ENCODE measurements at regions not wholly inside any gene's neighbourhood (a gene's known extent, or its start where the extent isn't known, plus 50 kb on each side); places are given as distances from the start of the nearest gene placed in this dataset.

DNA sequence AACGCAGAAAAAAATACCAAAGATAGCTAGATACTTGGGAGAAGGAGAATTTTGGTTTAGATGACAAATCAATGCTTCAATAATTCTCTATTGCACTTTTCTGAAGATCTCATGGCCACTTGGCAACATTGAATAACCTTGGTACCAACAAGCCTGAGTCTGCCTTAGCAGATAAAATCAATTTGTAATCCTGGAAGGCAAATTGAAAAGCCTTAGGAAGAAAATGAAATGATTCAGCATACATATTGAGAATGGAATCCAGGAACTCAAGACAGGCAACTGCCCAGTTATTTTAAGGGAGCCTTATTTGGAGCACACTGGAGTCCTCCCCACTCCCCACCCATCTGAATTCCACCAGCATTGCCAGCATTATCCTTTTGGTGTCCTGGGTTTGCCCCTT, 109.3 kb upstream of the SOX9 start:
- DNase-seq (ENCODE audit: insufficient read length, low spot score) (no peak), FAIRE-seq (no peak)
- no peak for TF ChIP-seq POLR2A (IDR thresholded peaks at IDR 0.05; ENCODE audit: low read depth, low read length)
- TF ChIP-seq POU2F2 (IDR thresholded peaks at IDR 0.05; ENCODE audit: low read depth, low read length), result no peak

DNA sequence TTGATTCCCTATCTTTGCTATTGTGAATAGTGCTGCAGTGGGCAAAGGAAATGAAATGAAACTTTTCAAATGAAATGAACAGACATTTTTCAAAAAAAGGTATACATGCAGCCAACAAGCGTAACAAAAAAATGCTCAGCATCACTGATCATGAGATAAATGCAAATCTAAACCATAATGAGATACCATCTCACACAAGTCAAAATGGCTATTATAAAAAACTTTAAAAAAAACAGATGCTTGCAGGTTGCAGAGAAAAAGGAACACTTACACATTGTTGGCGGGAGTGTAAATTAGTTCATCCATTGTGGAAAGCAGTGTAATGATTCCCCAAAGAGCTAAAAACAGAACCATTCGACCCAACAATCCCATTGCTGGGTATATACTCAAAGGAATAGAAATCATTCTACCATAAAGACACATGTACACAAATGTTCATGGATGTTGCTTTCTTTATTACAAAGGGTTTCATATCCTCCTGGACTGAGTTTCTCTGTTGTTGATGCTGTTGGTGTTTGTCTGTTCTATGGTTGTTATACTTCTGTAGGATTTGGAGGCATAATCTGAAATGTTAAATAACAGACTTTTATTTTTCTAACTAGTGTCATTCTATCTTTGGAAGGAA, 99.3 kb upstream of the SOX9 start:
- DNase-seq (ENCODE audit: insufficient read length, low spot score) (no peak), FAIRE-seq (peak; percentile 59)
- TF ChIP-seq SPI1 (IDR thresholded peaks at IDR 0.05; ENCODE audit: low read depth, low read length) (peak; percentile 78), POU2F2 (IDR thresholded peaks at IDR 0.05; ENCODE audit: low read depth, low read length) (no peak)

DNA sequence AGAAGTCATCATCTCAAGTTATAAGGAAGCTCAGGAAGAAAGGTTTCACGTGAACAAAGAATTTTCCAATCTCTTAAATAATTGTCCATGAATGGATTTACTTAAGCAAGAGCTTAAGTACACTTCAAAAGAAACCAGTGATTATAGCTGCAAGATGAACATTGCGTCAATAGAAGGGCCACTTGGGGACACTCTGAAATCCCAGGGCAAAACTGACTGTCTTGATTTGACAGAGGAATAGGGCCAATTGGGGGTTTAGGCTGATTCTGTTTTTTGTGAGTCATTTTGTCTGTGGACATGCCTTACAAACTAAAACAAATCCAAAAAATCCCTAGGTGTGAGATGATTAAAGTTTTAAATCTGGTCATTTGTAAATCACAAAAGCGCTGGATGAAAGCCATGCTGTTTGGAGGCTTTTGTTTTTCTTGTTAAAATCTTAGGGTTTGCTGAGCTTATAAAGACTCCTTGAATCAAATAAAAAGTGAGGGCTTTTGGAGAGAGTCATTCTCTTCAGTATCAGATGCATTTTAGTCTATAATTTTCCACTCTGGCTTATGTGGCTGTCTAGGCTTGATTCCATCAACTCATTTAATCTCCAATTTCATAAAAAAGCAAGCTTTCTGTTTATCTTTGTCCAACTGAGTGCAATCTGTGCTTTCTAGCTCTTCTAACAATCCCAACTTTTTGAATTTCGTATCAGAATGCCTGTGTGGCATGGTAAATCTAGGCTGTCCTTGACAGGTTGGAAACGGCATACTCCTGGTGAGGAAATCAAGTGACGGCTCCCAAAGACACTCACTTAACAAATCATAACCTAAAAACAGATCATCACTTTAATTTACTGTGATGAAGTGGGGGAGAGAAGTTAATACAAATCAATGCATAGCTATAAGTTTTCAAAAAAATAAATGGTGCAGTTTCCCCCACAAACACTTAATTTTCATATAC, 98.2 kb upstream of the SOX9 start:
- TF ChIP-seq POLR2AphosphoS5 (IDR thresholded peaks at IDR 0.05; ENCODE audit: low read depth, low read length) (no peak), POLR2A (IDR thresholded peaks at IDR 0.05; ENCODE audit: low read depth, low read length) (no peak), TAF1 (IDR thresholded peaks at IDR 0.05; ENCODE audit: low read depth, low read length) (no peak), POU2F2 (IDR thresholded peaks at IDR 0.05; ENCODE audit: low read depth, low read length) (no peak)
- no peak for FAIRE-seq
- DNase-seq (ENCODE audit: insufficient read length, low spot score), result no peak

DNA sequence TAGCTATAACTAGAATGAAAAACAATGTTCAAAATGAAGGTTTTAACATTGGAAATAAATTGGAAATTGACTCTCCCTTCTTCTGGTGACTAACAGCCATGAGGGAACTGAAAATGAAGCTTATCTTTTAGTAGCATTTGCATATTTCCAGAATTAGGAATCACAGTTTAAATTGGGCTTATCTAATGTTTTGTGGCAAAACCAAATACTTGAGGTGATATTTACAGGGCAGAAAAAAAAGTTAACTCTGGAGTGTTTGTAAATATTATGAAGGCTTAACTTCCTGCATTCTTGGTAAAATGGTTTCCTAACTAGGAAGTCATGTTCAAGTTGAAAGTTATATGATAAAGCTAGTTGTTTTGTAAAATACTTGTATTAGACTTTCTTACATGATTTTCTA, 96.4 kb upstream of the SOX9 start:
- no peak for TF ChIP-seq POU2F2 (IDR thresholded peaks at IDR 0.05; ENCODE audit: low read depth, low read length)
- peak; percentile 31; the same call in 1 of the 2 replicates for TF ChIP-seq SPI1 (IDR thresholded peaks at IDR 0.05; ENCODE audit: low read depth, low read length)
- FAIRE-seq (peak; percentile 23), DNase-seq (ENCODE audit: insufficient read length, low spot score) (no peak)

DNA sequence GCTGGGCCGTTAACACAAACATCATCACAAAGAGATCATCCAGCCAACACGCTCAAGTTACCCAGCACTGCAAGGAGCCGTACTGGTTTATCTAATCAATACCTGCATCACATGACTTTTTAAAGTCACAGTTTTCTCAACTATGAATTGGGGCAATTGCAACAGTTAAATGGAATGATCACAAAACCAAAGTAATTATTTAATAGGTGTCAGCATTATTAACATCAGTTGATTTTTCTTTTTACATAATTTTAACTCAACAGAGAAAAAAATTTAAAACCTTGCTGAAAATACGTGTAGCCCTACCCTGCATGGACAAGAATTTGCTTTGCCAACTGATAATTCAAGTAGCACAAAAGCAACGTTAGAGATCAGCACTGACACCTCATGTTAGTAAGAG, 95.7 kb upstream of the SOX9 start:
- no peak for TF ChIP-seq POLR2AphosphoS5 (IDR thresholded peaks at IDR 0.05; ENCODE audit: low read depth, low read length)
- TF ChIP-seq PAX5 (IDR thresholded peaks at IDR 0.05; ENCODE audit: insufficient read depth, low read length, severe bottlenecking), result no peak
- TF ChIP-seq POLR2A (IDR thresholded peaks at IDR 0.05; ENCODE audit: low read depth, low read length), result no peak
- TF ChIP-seq SPI1 (IDR thresholded peaks at IDR 0.05; ENCODE audit: low read depth, low read length), result no peak
- no peak for TF ChIP-seq TAF1 (IDR thresholded peaks at IDR 0.05; ENCODE audit: low read depth, low read length)
- no peak for TF ChIP-seq POU2F2 (IDR thresholded peaks at IDR 0.05; ENCODE audit: low read depth, low read length)
- FAIRE-seq (no peak), DNase-seq (ENCODE audit: insufficient read length, low spot score) (no peak)

DNA sequence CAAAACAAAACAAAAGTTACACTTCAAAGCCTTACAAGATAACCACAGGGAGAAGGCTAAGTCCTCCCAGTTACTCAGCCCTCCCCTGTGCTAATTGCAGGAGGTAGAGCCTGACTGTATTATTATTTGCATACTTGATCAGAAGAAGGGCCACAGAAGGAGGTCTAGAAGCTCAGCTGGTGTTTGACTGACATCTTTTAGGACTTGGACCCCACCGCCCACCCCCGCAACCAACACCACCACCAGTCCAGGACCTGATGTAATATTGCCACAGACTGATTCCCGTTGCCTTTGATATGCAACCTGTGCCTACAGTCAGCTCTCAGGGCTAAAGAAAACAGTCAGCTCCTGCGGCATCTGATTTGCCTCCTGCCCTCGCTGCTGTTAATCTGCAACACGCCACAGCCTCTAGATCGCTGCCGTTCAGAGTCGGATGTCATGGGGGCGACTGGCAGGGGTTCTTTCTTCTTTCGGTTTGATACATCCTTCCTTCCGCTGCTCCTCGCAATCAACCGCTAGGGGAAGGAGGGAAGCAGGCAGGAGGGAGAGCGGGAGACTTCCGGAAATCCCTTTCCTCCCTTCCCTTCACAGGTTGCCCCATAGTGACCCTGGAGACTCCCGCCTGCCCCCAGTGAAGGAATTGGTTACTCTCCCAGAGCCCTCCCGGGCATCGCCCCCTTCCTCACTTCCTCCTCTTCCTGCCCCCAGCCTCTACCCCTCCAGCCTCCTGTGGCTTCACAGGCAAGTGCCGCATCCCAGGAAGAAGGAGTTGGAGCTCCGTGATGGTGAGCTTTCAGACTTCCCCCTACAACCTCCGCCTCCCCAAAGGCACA, 90.5 kb upstream of the SOX9 start:
- FAIRE-seq, result peak; percentile 90
- DNase-seq (ENCODE audit: insufficient read length, low spot score), result peak; percentile 21
- TF ChIP-seq POLR2AphosphoS5 (IDR thresholded peaks at IDR 0.05; ENCODE audit: low read depth, low read length) (peak; percentile 84), SPI1 (IDR thresholded peaks at IDR 0.05; ENCODE audit: low read depth, low read length) (peak; percentile 39; the same call in 1 of the 2 replicates), TAF1 (IDR thresholded peaks at IDR 0.05; ENCODE audit: low read depth, low read length) (peak; percentile 77), POLR2A (IDR thresholded peaks at IDR 0.05; ENCODE audit: low read depth, low read length) (peak; percentile 68), POU2F2 (IDR thresholded peaks at IDR 0.05; ENCODE audit: low read depth, low read length) (peak; percentile 83), PAX5 (IDR thresholded peaks at IDR 0.05; ENCODE audit: insufficient read depth, low read length, severe bottlenecking) (no peak)

DNA sequence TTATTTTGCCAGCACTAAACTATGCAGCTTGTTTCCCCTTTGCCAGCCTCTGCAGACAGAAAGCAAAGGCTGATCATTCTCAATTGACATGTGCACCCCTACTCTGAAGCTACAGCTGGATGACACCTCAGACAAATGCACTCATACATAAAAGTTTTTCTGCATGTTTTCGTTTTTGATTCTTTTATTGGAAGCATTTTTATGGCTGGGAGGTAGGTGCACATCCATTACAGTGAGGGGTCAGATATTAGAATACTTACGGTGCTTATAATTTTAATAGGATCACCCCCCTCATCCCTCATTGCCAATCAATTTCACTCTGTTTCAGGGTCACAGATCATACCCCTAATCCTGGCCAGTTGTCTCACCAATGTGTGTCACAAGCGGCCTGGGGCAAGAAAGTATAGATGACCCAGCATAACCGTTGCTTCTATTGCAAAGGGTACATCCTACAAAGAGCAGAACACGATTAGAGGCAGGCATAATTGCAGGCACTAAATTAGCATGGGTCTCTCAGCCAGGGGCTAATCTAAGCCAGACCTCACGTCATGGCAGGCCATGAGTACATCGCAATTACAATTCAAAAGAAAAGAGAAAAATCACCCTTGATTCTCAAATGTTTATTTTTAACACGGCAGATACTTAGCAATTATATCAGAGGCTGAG, 89.5 kb upstream of the SOX9 start:
- TF ChIP-seq POLR2A (IDR thresholded peaks at IDR 0.05; ENCODE audit: low read depth, low read length) (no peak), TAF1 (IDR thresholded peaks at IDR 0.05; ENCODE audit: low read depth, low read length) (no peak), POU2F2 (IDR thresholded peaks at IDR 0.05; ENCODE audit: low read depth, low read length) (no peak), PAX5 (IDR thresholded peaks at IDR 0.05; ENCODE audit: insufficient read depth, low read length, severe bottlenecking) (no peak), POLR2AphosphoS5 (IDR thresholded peaks at IDR 0.05; ENCODE audit: low read depth, low read length) (no peak), SPI1 (IDR thresholded peaks at IDR 0.05; ENCODE audit: low read depth, low read length) (no peak)
- DNase-seq (ENCODE audit: insufficient read length, low spot score), result no peak
- peak; percentile 50 for FAIRE-seq

DNA sequence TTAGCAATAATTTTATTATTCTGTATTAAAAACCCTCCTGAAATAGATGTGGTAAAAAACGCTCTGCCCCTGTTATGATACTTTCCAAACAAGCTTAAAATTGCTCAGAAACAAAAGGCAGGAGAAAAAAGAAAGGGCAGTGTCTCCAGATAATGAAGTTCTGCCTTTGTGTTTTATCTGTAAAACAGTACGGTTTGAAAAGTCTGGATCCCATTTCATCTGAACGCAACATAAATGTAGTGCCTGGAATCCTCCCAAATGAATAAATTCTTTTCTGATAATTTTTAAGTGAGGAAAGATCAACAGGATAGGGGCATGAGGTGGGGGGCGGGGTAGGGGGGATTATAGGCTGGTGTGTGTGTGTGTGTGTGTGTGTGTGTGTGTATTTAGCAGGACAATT, 87.5 kb upstream of the SOX9 start:
- no peak for FAIRE-seq
- no peak for DNase-seq (ENCODE audit: insufficient read length, low spot score)
- TF ChIP-seq POLR2AphosphoS5 (IDR thresholded peaks at IDR 0.05; ENCODE audit: low read depth, low read length), result no peak
- no peak for TF ChIP-seq TAF1 (IDR thresholded peaks at IDR 0.05; ENCODE audit: low read depth, low read length)
- no peak for TF ChIP-seq SPI1 (IDR thresholded peaks at IDR 0.05; ENCODE audit: low read depth, low read length)
- TF ChIP-seq POLR2A (IDR thresholded peaks at IDR 0.05; ENCODE audit: low read depth, low read length), result no peak
- TF ChIP-seq PAX5 (IDR thresholded peaks at IDR 0.05; ENCODE audit: insufficient read depth, low read length, severe bottlenecking), result no peak
- TF ChIP-seq POU2F2 (IDR thresholded peaks at IDR 0.05; ENCODE audit: low read depth, low read length), result no peak

DNA sequence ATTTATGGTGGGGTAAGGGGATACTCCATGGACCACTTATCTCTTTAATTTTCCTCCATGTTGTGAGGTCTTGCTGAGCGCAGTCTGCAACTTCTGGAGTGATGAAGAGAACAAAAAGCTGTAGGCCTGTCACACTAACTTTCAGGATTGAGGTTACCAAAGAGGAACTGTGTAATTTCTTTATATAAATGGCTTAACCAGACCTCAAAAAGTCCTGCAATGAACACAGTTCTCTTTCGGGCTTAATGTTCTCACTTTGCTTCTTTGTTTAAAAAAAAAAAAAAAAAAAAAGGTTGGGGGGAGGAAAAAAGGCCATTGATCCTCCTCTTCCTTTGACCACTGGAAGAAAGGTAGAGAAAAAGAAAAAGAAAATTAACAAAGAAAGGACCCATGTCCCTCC, 86.8 kb upstream of the SOX9 start:
- DNase-seq (ENCODE audit: insufficient read length, low spot score), result no peak
- TF ChIP-seq POU2F2 (IDR thresholded peaks at IDR 0.05; ENCODE audit: low read depth, low read length), result no peak
- peak; percentile 94 for TF ChIP-seq SPI1 (IDR thresholded peaks at IDR 0.05; ENCODE audit: low read depth, low read length)
- FAIRE-seq, result peak; percentile 45
